ENCODE measurements at regions not wholly inside any gene's neighbourhood (a gene's known extent, or its start where the extent isn't known, plus 50 kb on each side); places are given as distances from the start of the nearest gene placed in this dataset.

- CTCF ChIA-PET (ENCODE audit: unreplicated experiment) = no interaction called here
- Histone ChIP-seq H3K4me1 (ENCODE audit: insufficient read depth, low read length, poor library complexity, severe bottlenecking) (no peaks in the 10 kb centered on the region), H2AFZ (ENCODE audit: low read length) (no peak overlapping the region), H3K79me2 (ENCODE audit: insufficient read depth, low read depth, low read length) (no peaks in the 10 kb centered on the region), H3K27ac (ENCODE audit: low read depth, low read length, poor library complexity, severe bottlenecking) (no peak overlapping the region), H3K4me3 (ENCODE audit: low read depth, low read length, poor library complexity, severe bottlenecking) (no peak overlapping the region), H4K20me1 (ENCODE audit: insufficient read depth, low read length) (no peaks in the 10 kb centered on the region), H3K9me3 (ENCODE audit: low read length) (no peaks in the 10 kb centered on the region), H3K4me2 (ENCODE audit: low read length) (no peak overlapping the region), H3K36me3 (ENCODE audit: insufficient read depth, low read length) (no peaks in the 10 kb centered on the region), H3K9me2 (ENCODE audit: insufficient read depth, low read length) (no peaks in the 10 kb centered on the region)
- DNase-seq (ENCODE audit: low spot score) = no peak
- BruUV-seq (replicated peaks) = no TSS peak
- intact Hi-C loops (cut with micrococcal nuclease; ENCODE audit: unreplicated experiment) = no loop called here
- POLR2A ChIA-PET = no interaction called here
- TF ChIP-seq EZH2phosphoT487 (IDR thresholded peaks at IDR 0.05; ENCODE audit: borderline replicate concordance, low read depth, low read length) (no peak), CTCF (conservative IDR thresholded peaks at IDR 0.05; ENCODE audit: low read length) (no peak)
Observed at GRCh38 chr4:30283336-30283735, 436.8 kb upstream of the PCDH7 start.

DNA sequence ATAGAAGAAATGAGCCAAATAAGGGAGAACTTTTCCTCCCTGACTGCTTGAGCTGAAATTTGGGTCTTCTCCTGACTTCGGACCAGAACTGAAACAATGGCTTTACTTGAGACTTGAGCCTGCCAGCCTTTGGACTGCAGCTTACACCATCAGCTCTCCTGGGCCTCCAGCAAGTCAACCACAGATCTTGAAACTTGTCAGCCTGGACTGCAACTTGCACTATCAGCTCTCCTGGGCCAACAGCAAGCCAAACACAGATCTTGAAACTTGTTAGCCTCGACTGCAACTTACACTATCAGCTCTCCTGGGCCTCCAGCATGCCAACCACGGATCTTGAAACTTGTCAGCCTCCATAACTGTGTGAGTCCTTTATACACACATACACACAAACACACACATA is 425.9 kb upstream of the PCDH7 start:
- H3K27ac ChIP-seq (ENCODE audit: low read depth, low read length, poor library complexity, severe bottlenecking) = no peak overlapping the region
- no peaks in the 10 kb centered on the region for H3K9me2 ChIP-seq (ENCODE audit: insufficient read depth, low read length)
- no peaks in the 10 kb centered on the region for H3K4me1 ChIP-seq (ENCODE audit: insufficient read depth, low read length, poor library complexity, severe bottlenecking)
- intact Hi-C loops (cut with micrococcal nuclease; ENCODE audit: unreplicated experiment) = no loop called here
- H4K20me1 ChIP-seq (ENCODE audit: insufficient read depth, low read length) = no peaks in the 10 kb centered on the region
- BruUV-seq (replicated peaks) = no TSS peak
- H3K9me3 ChIP-seq (ENCODE audit: low read length) = peaks cover 7% of the 10 kb centered on the region; the same call in 1 of the 2 replicates
- ChIA-PET POLR2A (no interaction called here), CTCF (ENCODE audit: unreplicated experiment) (no interaction called here)
- H2AFZ ChIP-seq (ENCODE audit: low read length) = no peak overlapping the region
- H3K79me2 ChIP-seq (ENCODE audit: insufficient read depth, low read depth, low read length) = no peaks in the 10 kb centered on the region
- H3K4me3 ChIP-seq (ENCODE audit: low read depth, low read length, poor library complexity, severe bottlenecking) = no peak overlapping the region
- DNase-seq (ENCODE audit: low spot score) = no peak
- no peak overlapping the region for H3K4me2 ChIP-seq (ENCODE audit: low read length)
- TF ChIP-seq EZH2phosphoT487 (IDR thresholded peaks at IDR 0.05; ENCODE audit: borderline replicate concordance, low read depth, low read length) = no peak
- TF ChIP-seq CTCF (conservative IDR thresholded peaks at IDR 0.05; ENCODE audit: low read length) = no peak
- H3K36me3 ChIP-seq (ENCODE audit: insufficient read depth, low read length) = no peaks in the 10 kb centered on the region

DNA sequence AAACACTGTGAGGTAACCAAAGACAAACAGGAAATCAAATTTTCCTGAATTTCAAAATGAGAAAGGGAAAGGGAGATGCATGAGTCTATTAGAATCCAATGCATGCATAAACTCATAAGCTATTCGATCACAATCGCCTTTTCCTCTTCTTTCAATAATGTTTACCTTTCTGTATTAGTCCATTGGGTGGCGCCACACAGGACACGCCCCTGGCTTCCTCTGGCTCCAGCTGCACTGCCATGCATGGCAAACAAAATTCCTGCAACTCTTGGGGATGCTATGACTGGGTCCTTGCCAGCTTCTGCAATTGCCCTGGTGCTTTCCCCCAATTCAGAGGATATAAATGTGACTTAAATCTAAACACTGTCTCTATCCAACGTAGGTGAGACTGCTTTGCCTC is 424.5 kb upstream of the PCDH7 start:
- no peaks in the 10 kb centered on the region for H4K20me1 ChIP-seq (ENCODE audit: insufficient read depth, low read length)
- H3K79me2 ChIP-seq (ENCODE audit: insufficient read depth, low read depth, low read length) = no peaks in the 10 kb centered on the region
- no peak for TF ChIP-seq CTCF (conservative IDR thresholded peaks at IDR 0.05; ENCODE audit: low read length)
- TF ChIP-seq EZH2phosphoT487 (IDR thresholded peaks at IDR 0.05; ENCODE audit: borderline replicate concordance, low read depth, low read length) = no peak
- ChIA-PET POLR2A (interaction anchor here (1.1 kb wide), 1 partner anchor 10 kb away, joined by 3 read pairs; no protein-coding TSS in a partner anchor), CTCF (ENCODE audit: unreplicated experiment) (no interaction called here)
- H3K4me3 ChIP-seq (ENCODE audit: low read depth, low read length, poor library complexity, severe bottlenecking) = no peak overlapping the region
- H3K9me3 ChIP-seq (ENCODE audit: low read length) = peaks cover 7% of the 10 kb centered on the region; the same call in 1 of the 2 replicates
- DNase-seq (ENCODE audit: low spot score) = no peak
- no peak overlapping the region for H2AFZ ChIP-seq (ENCODE audit: low read length)
- H3K36me3 ChIP-seq (ENCODE audit: insufficient read depth, low read length) = no peaks in the 10 kb centered on the region
- no peak overlapping the region for H3K27ac ChIP-seq (ENCODE audit: low read depth, low read length, poor library complexity, severe bottlenecking)
- intact Hi-C loops (cut with micrococcal nuclease; ENCODE audit: unreplicated experiment) = no loop called here
- no peaks in the 10 kb centered on the region for H3K9me2 ChIP-seq (ENCODE audit: insufficient read depth, low read length)
- no peak overlapping the region for H3K4me2 ChIP-seq (ENCODE audit: low read length)
- no peaks in the 10 kb centered on the region for H3K4me1 ChIP-seq (ENCODE audit: insufficient read depth, low read length, poor library complexity, severe bottlenecking)
- BruUV-seq (replicated peaks) = no TSS peak
